HG02938 (cell line): ENCODE measurements at regions not wholly inside any gene's neighbourhood (a gene's known extent, or its start where the extent isn't known, plus 50 kb on each side); places are given as distances from the start of the nearest gene placed in this dataset.

Experiments
- ATAC-seq: cut with Tn5 transposase; IDR thresholded peaks from one replicate; pipeline ENCODE4 v1.9.1; 2021; ENCODE audit warnings: mild to moderate bottlenecking, moderate library complexity; ENCODE audit not compliant: unreplicated experiment

DNA sequence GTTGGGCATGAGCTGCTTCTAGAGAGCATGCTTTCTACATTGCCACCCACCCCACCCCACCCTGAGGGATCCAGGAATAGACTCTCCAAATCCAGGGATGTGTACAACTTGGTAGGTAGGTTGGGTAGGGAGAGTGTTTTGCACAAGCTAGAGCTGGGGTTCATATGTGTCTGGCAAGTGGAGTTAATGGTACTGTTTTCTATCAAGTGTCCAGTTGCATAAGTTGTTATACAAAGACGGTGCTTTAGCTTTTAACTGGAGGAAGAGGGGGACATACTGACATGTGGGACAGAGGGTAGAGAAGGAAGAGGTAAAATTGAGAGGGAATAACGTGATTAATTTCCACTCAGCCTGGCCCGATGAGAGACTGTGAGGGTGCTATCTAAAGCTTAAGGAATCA lies 51.0 kb upstream of the TNC start:
- no peak for ATAC-seq

DNA sequence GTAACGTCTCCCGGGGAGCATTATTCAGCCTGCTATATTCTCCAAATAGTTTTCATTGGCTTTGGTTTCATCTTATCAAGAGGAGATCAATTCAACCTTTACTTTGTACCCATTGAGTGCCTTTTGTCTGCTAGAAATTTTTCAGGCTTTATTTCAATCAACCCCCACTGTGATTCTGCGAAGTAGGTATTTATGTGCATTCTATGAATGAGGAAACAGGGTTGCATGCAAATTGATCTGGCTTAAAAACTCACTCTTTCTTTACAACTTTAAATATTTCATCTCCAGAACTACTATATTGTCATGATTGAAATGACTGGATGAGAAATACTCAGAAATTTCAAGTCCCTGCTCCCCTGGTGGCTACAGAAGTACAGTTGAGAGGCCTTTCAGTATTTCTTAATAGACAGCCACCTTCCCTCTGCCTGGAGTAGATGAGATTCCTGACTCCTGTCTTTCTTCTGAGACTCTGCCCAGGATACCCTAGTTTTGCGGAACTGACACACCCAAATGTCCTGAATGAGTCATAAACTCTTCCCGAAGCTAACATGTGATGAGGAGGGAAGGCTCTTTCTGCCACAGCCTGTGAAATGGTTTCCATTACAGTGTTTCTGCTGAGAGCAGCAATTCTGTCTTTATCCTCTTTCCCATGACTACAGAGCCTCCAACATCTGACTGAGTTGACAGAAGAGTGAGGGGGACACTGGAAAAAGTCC lies 52.6 kb upstream of the TNC start:
- no peak for ATAC-seq

DNA sequence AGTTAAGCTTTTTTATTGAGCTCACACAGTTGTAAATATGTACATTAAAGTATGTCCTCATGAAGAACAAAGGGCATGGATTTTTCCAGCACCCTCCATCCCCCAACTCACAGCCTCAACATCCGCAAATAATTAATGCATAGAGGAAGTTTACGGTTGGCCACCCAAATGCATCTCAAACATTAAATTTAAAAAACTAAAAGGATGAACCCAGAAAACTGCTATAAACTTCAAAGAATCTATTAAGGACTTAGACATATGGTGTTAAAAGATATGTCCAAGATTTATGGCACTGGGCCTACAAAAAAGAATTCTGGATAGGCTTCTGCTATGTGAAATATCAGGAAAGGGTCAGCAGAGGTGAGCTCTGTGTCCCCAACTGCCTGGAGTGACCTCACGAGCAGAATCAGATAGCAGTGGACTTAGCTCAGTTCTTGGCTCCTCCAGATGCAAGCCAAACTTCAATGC lies 54.0 kb upstream of the TNC start:
- ATAC-seq = no peak

DNA sequence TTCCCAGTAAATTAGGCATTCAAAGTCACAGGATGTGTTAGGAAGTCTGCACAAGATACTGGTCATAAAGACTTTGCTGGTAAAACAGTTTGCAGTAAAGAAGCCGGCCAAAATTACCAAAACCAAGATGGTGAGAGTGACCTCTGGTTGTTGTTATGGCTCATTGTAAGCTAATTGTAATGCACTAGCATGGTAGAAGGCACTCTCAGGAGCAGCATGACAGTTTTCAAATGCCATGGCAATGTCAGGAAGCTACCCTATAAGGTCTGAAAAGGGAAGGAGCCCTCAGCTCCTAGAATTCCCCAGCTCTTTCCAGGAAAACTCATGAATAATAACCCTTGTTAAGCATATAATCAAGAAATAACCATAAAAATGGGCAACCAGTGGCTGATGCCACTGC lies 64.3 kb upstream of the TNC start:
- ATAC-seq = no peak

DNA sequence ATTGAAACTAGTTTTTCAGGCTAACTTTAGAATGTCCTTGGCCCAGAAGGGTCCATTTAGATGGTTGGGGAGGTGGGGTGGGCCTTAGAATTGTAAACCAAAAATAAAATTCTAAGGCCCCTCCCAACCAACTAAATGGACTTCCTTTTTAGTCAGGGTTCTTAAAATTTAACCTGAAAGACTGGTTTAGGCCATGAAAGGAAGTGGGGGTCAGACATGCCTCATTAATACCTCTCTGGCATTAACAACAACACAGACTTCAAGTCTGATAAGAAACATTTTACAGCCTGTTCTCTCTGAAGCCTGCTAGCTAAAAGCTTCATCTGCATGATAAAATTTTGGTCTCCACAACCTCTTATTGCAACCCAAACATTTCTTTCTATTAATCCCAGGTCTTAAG lies 65.5 kb upstream of the TNC start:
- ATAC-seq = no peak

DNA sequence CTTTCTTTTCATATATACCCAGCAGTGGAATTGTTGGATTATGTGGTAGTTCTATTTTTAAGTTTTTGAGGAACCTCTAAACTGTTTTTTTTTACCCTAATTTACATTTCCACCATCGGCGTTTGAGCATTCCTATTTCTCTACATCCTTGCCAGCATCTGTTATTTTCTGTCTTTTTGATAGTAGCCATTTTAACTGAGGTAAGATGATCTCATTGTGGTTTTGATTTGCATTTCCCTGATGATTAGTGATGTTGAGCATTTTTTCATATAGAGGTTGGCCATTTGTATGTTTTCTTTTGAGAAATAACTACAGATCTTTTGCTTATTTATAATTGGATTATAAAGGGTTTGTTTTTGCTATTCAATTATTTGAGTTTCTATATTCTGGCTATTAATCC lies 71.7 kb upstream of the TNC start:
- no peak for ATAC-seq

DNA sequence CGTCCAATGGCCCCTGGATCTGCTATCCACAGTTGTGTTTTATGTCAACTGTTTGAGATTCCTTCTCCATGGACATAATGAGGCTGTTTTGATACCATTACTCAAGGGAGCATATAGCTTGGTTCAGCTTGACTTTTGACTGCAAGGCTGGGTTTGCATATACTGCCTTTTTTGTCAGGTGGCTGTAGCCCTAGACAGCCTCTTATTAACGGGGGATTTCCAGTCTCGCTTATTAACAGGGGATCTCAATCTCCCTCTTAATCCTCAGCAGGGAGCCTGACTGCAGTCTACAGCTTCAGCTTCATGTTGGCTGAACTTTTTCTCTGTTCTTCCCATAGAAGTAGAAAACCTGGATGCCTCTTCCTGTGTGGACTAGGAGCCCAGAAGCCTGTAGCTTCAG lies 73.7 kb upstream of the TNC start:
- no peak for ATAC-seq

DNA sequence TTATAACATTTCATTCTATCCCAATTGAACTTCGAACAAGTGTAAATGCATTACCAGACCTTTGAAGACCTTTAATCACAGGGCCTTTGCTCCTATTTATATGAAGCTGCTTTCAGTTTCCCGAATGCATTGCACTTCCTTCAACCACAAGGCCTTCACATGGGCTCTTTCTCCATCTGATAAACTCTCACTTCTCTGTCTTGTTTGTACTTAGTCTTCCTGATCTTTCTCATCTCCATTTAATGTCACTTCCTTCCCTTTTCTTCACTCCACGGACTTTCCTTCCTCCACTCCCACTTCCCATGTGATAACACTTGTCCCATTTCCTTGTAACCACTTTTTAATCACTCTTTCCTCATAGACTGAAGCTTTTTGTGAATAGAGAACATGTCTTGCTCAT lies 74.3 kb upstream of the TNC start:
- no peak for ATAC-seq

DNA sequence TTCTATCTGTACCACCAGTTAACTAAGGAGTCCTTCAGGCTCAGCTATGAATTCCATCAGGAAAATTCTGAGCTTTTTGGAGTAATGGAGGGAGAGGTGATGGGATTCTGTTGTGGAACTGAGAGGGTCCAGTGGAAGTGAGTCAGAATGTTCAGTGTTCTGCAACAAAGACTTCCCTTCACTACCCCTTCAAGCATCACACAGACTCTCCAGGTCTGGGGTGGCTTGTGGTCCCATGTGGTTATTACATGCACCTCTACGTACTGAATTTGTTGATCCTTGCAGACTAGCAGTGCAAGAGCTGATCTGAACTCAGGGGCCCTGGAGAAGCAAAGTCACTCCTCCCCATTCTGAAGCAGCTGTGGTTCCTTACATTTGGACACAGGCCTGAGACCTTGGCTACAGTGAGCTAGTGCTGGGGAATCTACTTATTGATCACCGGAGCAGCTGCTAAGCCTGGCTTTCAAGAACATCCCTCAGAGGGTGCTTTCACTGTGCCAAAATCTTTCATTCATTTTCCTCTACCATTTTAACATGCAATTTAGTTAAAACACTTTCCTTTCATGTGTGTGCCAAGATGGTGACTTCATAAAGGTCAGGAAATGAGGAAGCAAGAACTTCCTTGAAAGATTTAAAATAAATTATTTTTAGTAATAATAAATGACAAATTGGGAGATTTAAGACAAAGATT lies 75.0 kb upstream of the TNC start:
- peak; percentile 70 for ATAC-seq

DNA sequence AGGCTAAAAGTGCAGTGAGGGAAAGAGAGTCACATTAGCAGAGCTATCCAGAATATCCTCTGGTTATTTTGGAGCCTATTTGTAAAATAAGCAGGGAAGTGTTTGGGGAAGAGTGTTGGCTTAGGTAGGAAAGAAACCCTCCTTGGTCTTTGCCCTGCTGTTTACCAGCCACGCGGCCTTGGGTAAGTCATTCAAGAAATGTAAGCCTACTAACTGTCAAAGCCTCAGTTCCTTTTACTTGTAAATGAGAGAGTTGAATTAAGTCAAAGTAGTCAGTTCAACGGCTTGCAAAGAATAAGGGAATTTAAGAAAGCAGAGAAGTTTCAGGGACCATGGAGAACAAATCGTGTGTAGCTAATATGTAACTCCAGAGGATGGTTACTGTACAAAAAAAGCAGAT lies 75.8 kb upstream of the TNC start:
- ATAC-seq = no peak

DNA sequence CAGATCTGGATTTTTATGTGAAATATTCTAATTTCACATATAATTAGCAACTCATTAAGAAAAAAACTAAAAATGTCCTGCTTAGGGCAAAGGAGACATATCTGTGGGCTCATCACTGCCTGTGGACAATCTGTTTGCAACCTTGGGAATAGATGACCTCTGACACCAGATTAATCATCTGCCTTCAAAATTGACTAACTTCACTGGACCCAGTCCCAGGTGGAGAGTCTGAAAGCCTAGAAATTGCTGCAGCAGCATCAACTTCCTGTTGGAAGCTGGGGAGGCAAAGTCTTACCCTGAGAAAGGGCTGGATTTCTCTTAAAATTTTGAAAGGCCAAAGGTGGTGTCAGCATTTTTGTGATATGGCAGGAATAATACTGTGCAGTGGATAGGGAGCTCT lies 76.3 kb upstream of the TNC start:
- no peak for ATAC-seq

DNA sequence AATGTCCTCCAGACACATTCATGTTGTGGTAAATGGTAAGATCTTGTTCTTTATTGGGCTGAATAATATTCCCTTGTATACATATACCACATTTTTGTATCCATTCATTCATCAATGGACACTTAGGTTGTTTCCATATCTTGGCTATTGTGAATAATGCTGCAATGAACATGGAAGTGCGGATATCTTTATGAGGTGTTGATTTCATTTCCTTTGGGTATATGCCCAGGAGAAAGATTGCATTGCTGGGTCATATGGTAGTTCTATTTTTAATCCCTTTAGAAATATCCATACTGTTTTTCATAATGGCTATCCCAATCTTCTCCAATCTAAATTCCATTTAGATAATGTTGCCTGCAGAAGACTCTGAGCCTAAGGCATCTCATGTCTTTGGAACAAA lies 78.0 kb upstream of the TNC start:
- ATAC-seq = no peak

DNA sequence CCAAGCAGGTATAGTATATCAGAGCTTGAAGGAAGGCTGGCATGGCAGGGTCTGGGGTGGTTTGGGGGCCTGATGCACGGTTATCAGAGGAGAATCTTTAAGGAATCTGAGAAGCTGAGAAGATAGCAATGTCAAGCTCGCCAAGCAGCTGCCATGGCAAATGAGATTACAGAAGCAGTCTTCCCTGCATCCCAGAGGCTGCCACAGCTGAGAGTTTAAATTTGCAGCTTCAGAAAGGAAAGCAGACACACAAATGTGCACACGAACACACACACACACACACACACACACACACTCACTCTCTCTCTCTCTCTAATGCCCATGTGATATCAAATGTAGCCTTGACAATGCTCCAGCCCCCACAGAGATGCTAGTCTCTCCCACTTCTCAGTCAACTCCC lies 79.0 kb upstream of the TNC start:
- no peak for ATAC-seq

DNA sequence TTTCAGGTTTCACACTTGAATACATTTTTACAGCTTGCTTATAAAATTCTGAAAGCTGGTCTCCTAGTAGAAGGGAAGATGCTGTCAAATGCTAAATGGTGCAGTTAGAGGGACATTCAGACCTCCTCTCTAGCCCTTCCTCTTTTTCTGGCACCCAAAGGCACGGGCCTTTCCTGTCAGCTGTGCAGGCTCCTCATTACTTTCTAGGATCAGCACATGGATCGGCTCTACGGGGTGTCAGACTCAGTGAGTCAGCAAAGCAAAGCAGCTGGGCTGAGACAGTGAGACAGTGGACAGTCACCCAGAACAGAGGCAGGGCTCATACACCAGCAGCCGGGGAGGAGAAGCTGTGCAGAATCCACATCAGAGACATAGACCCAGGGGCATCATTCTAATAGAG lies 80.0 kb upstream of the TNC start:
- no peak for ATAC-seq

DNA sequence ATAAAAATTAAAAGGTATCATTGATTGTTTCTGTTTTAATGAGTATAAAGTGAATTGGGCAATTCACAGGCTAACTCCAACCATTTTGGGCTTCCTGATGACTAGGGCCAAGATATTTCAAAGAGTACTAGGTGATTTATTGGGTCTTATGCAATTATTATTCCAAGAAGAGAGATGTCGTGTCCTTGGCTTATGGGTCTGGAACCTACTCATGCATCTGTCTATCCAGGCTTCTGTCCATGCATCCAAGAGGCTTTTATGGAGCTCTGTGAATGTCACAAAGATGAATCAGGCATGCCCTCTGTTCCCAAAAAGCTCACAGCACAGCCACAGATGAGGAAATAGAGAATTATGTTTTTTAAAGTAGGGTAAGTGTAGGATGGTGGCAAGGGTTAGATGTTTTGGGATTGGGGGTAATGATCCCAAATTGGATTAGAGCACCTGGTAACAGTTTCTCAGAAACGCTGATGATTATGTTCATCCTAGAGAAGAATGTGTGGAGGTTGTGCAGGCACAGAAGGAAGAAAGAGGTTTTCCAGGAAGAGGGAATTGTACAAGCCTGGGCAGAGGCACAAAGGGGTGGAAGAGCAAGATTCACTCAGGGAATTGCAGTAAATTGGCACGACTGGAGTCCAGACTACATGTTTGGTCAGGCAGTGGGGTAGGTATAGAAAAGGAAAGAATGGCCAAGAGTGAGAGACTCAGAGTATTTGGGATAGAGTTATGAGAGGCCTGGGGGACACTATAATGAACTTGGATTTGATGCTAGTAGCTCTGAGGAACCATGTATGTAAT lies 83.0 kb upstream of the TNC start:
- no peak for ATAC-seq

DNA sequence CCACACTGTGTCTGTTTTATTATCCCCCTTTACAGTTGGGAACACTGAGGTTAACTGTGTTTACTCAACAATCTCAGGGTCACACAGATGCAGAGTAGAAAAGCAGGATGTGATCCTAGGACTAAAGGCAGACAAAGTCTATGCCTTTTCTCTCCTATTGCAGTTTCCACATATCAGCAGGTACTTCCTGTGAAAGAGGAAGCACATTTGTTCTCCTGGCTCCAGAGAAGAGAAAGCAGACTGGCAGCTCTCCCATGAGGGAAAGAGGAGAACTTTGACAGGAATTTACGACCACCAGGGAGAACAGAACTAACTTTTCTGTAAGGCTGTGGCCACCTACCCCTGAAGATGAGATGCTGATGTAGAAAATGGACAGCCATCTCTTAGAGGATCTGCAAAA lies 84.2 kb upstream of the TNC start:
- ATAC-seq = no peak

DNA sequence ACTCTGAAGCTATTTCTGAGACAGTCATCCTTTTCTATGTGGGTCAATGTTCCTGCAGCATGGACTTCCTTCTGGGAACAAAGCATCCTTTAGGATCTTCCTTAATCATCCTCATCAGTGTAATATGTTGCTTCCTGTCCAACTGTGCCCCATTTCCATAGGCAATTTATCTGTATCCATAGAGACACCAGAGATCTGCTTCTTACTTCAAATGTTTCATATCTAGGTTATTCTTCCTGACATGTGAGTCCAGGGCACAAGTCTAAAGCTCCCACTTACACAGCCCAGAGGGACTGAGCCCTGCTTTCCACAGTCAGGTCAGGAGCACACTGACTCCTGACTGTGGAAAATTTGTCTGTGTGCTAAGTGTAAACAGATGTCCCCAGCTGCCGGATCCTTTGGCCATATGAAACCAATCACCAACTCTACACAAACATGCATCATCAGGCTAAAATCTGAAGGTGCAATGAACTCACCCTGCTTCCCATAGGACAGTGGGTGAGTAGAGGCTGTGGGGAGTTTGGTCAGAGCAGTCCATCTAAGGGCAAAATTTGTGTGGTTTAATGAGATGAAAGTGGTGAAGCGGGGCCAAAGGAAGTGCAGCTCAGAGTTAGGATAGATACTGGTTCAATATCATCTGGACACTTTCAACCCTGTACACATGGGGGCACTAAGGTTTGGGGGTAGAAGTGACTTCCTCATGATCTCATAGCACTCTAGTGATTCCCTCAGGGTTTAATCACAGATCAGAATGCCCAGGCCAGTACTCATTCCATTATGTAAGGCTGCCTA lies 85.2 kb upstream of the TNC start:
- no peak for ATAC-seq

DNA sequence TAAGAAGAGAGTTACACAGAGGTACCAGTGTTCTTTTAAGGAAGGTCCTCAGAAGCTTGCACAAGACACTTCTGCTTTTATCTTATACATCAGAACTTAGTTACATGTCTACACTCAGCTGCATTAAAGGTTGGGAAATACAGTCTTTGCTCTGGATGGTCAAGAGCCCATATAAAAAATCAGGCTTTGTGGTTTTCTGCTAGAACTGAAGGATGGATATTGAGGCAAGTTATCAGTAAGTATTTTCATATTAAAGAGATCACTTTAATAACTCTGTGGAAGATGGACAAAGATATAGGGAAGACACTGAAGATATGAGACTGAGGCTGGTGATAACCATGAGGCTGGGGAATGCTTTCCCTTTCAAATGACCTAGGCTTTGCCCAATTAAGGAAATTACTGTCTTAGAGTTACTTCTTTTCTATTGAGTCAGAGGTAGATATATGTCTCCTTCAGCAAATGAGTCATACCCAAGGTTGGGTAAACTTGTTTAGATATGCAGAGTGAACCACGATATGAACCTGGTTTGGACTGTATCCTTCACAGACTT lies 87.0 kb upstream of the TNC start:
- peak; percentile 55 for ATAC-seq

DNA sequence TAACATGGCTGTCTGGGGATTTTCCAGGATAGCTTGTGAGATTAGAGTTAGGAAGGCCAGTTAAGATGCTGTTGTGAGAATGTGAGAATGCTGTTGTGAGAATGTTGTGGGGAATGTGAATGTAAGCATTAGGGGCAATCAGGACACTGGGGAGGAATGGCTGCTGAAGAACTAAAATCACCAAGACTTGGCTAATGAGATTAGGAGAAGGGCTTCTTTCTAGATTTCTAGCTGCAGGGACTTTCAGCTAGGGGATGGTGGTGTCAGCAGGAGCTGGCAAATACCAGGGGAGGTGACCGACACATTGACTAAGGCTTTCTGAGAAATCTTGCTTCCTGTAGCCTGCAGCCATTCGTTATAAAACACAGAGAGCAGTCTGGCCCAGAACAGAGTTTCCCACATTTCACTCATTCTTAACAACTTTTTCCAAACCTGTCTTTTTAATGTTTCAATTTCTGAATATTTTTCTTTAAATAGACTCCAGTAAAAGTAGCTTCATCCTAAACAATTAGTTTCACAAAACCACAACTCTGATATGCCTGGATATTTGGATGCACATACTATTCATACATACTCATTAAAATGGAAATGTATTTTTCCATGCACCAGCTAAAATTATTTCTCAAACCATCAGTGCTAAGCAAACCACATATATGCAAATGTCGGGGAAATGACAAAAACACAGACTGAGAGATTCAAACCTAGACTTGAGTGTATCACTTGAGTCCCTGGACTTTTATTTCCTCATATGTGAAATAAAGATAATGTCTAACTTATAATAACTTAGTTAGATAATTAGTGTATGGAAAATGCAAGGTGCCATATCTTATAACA lies 89.3 kb upstream of the TNC start:
- peak; percentile 30 for ATAC-seq

DNA sequence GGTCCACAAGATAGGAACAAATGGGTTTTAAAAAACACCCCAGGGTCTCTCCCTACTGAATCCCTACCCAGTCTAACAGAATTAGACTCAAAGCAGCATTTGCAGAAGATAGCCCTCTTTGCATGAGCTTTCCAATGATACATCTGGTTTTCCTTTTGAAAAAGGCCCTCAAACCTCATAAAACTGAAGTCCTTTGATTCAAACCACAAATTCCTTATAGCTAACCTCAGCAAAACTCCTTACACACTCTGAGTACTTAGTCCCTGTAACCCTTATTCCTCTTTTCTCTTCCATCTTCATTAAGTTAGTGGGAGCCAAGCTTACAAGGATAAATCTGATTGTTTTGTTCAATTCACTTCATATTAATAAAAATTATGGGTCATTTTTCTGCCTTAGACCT lies 90.5 kb upstream of the TNC start:
- no peak for ATAC-seq
